Cardiac fibroblast (primary cell): ENCODE measurements at regions not wholly inside any gene's neighbourhood (a gene's known extent, or its start where the extent isn't known, plus 50 kb on each side); places are given as distances from the start of the nearest gene placed in this dataset.
"Not testable (repeated sequence)": the region's sequence is repeated elsewhere in the genome, so short reads cannot be mapped to it uniquely, and the experiment has no call there.

Experiments
- DNase-seq, 2 donors: peaks; one replicate each; pipeline versions ENCODE4 v3.0.0 to v3.0.0-alpha.2; 2010; ENCODE audit warnings: low read depth in 2 of 2
- H3K4me3 ChIP-seq, 2 donors: replicated peaks in 1 of 2; 1 replicate in 1 of 2; 2 replicates in 1 of 2; pipeline ENCODE4 v1.5.1; 2011; ENCODE audit warnings: low read depth in 2 of 2, low read length in 2 of 2, mild to moderate bottlenecking in 2 of 2, moderate library complexity in 1 of 2
- TF ChIP-seq, protein P1 (sequence below): IDR thresholded peaks from one replicate; pipeline ENCODE4 v1.5.1; 2011; ENCODE audit warnings: low read depth, mild to moderate bottlenecking, low read length, inconsistent platforms

DNA sequence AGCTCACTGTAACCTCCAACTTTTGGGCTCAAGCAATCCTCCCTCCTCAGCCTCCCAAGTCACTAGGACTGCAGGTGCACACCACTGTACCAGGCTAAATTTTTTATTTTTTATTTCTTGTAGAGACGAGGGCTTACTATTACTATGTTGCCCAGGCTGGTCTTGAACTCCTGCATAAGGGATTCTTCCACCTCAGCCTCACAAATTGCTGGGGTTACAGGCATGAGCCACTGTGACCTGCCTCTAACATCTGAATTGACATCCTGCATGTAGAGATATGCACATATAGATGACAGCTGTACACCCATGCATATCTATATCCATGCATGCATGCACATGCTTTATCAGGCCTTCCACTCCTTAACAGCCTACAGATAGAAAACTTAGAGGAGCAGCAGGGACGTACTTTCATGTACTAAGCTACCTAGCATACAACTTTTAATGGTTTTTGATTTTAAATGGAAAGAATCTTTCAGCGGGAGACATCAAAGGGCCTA lies 740.9 kb upstream of the TPTE start:
- no peak overlapping the region for H3K4me3 ChIP-seq
- DNase-seq = no peak
- TF ChIP-seq, protein P1, sequence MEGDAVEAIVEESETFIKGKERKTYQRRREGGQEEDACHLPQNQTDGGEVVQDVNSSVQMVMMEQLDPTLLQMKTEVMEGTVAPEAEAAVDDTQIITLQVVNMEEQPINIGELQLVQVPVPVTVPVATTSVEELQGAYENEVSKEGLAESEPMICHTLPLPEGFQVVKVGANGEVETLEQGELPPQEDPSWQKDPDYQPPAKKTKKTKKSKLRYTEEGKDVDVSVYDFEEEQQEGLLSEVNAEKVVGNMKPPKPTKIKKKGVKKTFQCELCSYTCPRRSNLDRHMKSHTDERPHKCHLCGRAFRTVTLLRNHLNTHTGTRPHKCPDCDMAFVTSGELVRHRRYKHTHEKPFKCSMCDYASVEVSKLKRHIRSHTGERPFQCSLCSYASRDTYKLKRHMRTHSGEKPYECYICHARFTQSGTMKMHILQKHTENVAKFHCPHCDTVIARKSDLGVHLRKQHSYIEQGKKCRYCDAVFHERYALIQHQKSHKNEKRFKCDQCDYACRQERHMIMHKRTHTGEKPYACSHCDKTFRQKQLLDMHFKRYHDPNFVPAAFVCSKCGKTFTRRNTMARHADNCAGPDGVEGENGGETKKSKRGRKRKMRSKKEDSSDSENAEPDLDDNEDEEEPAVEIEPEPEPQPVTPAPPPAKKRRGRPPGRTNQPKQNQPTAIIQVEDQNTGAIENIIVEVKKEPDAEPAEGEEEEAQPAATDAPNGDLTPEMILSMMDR = no peak

DNA sequence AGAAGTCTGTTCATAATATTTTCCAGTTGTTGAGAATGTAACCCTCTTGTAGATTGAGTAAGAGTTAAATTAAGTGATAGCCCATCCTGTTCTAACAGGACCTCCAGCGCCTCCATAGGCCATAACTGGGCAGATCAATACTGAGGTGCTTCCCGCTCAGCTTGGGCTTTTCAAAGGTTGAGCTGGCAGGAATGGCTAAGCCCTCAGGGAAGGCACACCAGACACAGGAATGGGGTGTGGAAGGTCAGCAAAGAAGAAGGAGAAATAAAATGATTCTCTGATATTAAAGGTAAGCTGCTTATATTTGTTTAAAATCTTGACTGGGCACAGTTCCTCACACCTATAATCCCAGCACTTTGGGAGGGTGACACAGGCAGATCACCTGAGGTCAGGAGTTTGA lies 737.8 kb upstream of the TPTE start:
- not testable (repeated sequence) for H3K4me3 ChIP-seq, DNase-seq

DNA sequence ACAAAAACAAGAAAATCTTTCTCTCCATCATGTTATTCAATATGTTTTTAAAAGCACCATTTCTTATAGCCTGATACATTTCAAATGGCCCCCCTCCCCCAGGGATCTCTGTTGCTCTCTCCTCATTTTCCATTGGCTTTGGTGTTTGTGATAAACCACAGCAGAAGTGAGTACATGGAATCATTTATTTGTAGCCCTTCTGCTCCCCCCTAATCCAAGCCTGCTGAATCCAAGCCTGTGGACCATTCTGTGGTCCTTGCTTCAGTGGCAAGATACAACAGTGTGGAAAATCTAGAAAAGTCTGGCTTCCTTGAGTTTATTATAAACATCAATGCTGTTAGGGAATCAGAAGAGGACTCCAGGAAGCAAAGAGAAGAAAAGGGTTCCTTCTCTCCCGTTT lies 737.2 kb upstream of the TPTE start:
- not testable (repeated sequence) for H3K4me3 ChIP-seq

DNA sequence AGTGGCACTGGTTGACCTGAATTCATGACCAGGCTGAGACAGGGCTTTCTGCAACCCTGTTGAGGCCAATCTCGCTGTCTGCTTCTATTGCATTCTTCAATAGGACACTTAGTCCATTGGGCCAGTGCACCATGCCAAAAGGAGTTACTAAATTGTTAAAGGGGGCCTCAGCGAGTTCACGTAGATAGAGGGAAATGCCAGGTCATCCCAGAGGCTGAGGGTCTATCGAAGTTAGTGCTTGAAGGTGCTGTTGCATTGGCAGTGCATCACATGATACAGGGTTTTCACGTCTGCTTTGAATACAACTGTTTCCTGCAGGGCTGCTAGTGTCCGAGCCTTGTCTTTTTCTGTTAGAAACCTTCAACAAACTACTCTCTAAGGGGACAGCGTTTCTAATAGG lies 735.3 kb upstream of the TPTE start:
- not testable (repeated sequence) for H3K4me3 ChIP-seq, DNase-seq

More for the DNA sequence above, 737.2 kb upstream of the TPTE start:
- not testable (repeated sequence) for DNase-seq

DNA sequence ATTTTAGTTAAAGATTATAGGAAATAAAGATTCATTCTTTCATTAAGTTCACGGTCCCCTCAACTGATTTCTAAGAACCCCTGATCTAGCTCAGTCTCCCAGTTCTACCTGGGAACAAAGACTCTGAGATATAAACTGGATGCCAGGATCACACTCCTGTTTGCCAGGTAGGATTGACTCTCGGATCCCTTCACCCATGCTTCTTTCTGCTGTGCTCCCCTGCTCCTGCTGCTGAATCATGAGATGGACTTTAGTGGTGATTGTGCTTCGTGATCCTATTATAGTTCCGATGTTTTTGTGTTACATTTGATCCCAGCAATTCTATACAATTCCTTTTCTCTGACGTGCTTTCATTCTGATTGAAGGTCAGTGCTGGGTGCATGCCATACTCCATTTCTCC lies 733.1 kb upstream of the TPTE start:
- not testable (repeated sequence) for DNase-seq, H3K4me3 ChIP-seq

DNA sequence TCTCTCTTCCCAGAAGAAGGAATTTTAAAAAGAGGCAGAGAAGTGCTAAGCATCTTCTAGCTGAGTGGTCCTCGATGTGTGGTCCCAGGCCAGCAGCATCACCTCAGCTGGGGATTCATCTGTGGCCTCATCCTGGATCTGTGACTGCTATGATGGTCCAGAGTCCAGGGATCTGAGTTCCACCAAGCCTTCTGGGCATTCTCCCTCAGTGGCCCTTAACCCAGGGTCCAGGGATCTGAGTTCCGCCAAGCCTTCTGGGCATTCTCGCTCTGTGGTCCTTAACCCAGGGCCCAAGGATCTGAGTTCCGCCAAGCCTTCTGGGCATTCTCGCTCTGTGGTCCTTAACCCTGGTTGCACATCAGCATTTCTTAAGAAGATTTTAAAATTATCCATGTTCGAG lies 731.0 kb upstream of the TPTE start:
- DNase-seq, H3K4me3 ChIP-seq: not testable (repeated sequence)

DNA sequence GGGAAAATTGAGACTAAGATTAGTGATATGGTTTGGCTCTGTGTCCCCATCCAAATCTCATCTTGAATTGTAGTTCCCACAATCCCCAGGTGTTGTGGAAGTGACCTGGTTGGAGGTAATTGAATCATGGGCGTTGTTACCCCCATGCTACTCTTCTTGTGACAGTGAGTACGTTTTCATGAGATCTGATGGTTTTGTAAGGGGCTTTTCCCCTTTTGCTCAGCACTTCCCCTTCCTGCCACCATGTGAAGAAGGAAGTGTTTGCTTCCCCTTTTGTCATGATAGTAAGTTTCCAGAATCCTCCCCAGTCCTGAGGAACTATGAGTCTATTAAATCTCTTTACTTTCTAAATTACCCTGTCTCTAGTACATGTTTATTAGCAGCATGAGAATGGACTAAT lies 729.9 kb upstream of the TPTE start:
- DNase-seq, H3K4me3 ChIP-seq: not testable (repeated sequence)

DNA sequence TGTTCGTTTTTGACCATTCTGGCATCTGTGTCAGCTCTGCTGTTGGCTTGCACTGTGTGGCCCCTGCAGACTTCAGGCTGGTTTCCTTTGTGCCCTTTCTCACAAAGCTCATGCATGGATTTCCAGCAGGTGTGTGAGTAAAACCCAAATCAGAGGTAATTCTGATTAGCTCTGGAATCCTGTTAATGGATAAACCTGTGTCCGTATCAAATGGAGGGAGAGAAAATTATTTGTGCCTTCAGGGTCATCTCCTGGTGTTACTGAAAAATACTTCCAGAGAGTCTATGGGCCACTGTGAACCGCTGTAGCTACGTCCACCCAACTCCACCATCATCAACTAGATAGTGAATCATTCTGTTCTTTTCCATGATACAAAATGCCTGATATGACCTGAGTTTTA lies 726.1 kb upstream of the TPTE start:
- not testable (repeated sequence) for DNase-seq, H3K4me3 ChIP-seq

DNA sequence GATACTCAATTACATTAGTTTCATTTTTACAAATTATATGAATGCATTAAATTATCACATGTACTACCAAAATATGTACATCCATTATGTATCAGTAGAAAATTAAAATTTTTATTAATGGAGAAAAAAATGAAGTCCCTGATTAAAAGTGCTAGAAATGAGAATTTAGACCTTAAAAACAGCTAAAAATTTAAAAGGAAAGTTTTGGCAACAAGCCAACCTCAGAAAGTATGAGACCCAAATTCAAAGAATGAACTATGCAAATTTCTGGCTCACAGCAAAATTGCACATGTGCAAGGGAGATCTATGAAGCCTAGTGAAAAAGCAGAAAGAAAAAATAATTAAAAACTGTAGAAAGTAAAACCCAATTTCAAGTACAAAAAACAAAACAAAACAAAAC lies 725.1 kb upstream of the TPTE start:
- DNase-seq = not testable (repeated sequence)

DNA sequence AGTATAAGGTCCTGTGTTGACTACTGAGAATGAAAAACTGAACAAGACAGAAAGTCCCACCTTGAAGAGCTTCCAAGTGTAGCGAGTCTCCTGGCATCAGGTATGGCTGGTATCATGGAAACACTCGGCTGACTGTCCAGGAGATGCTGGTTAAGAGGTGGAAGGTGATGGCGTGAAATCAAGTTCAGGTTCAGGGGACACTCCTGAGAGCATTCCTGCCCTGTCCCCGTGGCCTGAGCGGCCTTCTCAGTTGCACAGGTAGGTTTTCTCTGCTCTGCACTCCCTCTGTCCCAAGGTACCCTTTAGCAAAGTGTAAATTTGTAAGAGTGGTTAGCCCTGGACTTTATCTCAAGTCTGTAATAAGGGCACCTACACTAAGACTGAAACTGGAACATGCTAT lies 713.7 kb upstream of the TPTE start:
- H3K4me3 ChIP-seq, DNase-seq: not testable (repeated sequence)

More for the DNA sequence above, 725.1 kb upstream of the TPTE start:
- not testable (repeated sequence) for H3K4me3 ChIP-seq

DNA sequence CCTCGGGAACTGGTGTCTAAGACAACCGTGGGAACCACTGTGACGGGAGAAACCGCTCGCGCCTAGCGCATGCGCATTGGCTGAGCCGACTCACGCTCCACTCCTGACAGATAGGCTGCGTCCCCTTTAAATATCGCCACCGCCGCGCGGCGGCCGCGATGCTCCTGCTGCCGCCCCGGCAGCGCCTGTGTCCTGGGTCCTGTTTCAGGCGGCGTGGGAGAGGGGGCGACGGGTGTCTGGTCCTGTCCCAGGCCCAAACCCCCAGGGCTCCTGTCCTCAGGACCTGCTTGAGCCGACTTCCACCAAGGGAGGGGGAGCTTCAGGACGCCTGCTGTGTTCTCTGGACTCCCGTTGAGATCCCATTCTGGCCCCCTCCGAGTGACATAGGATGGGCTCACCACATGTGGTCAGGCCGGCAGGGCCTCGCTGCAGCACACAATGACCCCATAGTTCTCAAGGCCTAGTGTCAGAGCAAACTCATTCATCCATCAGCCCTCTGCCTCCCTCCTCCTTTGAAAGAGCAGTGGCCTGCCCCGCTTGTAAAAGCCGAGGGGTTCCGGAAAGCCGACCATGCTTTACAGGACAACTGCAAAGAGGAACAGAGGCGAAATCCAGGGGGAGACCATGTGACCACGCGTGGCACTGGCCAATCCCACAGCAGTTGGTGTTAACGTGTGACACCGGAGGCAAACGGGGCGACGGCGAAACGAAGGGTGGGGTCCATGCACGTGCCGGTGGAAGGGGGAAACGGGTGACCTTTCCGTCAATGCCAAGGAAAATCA lies 710.0 kb upstream of the TPTE start:
- DNase-seq, H3K4me3 ChIP-seq: not testable (repeated sequence)

DNA sequence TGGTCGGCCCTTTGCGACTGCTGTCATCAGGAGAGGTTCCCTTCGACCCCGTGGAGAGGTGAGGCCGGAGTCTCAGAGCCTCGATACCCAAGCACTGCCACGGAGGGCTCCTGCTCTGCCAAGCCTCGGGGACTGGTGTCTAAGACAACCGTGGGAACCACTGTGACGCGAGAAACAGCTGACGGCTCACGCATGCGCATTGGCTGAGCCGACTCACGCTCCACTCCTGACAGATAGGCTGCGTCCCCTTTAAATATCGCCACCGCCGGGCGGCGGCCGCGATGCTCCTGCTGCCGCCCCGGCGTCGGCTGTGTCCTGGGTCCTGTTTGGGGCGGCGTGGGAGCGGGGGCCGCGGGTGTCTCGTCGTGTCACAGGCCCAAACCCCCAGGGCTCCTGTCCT lies 708.9 kb upstream of the TPTE start:
- not testable (repeated sequence) for DNase-seq, H3K4me3 ChIP-seq

DNA sequence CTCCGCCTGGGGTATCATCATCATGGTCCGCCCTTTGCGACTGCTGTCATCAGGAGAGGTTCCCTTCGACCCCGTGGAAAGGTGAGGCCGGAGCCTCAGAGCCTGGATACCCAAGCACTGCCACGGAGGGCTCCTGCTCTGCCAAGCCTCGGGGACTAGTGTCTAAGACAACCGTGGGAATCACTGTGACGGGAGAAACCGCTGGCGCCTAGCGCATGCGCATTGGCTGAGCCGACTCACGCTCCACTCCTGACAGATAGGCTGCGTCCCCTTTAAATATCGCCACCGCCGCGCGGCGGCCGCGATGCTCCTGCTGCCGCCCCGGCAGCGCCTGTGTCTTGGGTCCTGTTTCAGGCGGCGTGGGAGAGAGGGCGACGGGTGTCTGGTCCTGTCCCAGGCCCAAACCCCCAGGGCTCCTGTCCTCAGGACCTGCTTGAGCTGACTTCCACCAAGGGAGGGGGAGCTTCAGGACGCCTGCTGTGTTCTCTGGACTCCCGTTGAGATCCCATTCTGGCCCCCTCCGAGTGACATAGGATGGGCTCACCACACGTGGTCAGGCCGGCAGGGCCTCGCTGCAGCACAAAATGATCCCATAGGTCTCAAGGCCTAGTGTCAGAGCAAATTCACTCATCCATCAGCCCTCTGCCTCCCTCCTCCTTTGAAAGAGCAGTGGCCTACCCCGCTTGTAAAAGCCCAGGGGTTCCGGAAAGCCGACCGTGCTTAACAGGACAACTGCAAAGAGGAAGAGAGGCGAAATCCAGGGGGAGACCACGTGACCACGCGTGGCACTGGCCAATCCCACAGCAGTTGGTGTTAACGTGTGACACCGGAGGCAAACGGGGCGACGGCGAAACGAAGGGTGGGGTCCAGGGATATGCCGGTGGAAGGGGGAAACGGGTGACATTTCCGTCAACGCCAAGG lies 707.2 kb upstream of the TPTE start:
- H3K4me3 ChIP-seq, DNase-seq: not testable (repeated sequence)

DNA sequence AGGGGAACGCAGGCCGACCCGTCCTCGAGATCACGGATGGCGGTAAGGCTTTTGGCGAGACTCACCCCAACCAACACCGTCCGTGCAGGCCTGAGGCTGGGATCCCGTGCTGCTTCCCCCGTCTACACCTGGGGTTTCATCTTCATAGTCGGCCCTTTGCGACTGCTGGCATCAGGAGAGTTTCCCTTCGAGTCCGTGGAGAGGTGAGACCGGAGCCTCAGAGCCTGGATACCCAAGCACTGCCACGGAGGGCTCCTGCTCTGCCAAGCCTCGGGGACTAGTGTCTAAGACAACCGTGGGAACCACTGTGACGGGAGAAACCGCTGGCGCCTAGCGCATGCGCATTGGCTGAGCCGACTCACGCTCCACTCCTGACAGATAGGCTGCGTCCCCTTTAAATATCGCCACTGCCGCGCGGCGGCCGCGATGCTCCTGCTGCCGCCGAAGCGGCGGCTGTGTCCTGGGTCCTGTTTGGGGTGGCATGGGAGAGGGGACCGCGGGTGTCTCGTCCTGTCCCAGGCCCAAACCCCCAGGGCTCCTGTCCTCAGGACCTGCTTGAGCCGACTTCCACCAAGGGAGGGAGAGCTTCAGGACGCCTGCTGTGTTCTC lies 706.1 kb upstream of the TPTE start:
- not testable (repeated sequence) for DNase-seq, H3K4me3 ChIP-seq

DNA sequence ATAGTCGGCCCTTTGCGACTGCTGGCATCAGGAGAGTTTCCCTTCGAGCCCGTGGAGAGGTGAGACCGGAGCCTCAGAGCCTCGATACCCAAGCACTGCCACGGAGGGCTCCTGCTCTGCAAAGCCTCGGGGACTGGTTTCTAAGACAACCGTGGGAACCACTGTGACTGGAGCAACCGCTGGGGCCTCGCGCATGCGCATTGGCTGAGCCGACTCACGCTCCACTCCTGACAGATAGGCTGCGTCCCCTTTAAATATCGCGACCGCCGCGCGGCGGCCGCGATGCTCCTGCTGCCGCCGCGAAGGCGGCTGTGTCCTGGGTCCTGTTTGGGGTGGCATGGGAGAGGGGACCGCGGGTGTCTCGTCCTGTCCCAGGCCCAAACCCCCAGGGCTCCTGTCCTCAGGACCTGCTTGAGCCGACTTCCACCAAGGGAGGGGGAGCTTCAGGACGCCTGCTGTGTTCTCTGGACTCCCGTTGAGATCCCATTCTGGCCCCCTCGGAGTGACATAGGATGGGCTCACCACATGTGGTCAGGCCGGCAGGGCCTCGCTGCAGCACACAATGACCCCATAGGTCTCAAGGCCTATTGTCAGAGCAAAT lies 704.5 kb upstream of the TPTE start:
- H3K4me3 ChIP-seq, DNase-seq: not testable (repeated sequence)

DNA sequence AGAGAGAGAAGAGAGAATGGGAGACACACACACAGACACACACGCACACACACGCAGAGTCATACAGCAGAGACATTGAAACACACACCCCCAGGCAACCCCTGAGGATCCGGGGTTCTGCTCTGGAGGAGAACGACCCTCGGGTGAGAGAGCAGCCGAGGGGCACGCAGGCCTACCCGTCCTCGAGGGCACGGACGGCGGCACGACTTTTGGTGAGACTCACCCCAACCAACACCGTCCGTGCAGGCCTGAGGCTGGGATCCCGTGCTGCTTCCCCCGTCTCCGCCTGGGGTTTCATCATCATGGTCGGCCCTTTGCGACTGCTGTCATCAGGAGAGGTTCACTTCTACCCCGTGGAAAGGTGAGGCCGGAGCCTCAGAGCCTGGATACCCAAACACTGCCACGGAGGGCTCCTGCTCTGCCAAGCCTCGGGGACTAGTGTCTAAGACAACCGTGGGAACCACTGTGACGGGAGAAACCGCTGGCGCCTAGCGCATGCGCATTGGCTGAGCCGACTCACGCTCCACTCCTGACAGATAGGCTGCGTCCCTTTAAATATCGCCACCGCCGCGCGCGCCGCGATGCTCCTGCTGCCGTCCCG lies 703.4 kb upstream of the TPTE start:
- H3K4me3 ChIP-seq, DNase-seq: not testable (repeated sequence)
